Kidney epithelial cell (primary cell): ENCODE measurements at regions not wholly inside any gene's neighbourhood (a gene's known extent, or its start where the extent isn't known, plus 50 kb on each side); places are given as distances from the start of the nearest gene placed in this dataset.

Experiments used
- DNase-seq: peaks from one replicate; pipeline ENCODE4 v3.0.0-alpha.2; 2010; ENCODE audit warnings: low read depth
- H3K27me3 ChIP-seq: 2 replicates; pipeline ENCODE4 v1.6.0; 2011; ENCODE audit warnings: low read length; ENCODE audit not compliant: control insufficient read depth, insufficient read depth
- H3K36me3 ChIP-seq: 2 replicates; pipeline ENCODE4 v1.5.1; 2011; ENCODE audit warnings: low read length; ENCODE audit not compliant: control insufficient read depth, insufficient read depth
- H3K4me3 ChIP-seq: 2 replicates; pipeline ENCODE4 v1.5.1; 2011; ENCODE audit warnings: low read depth, mild to moderate bottlenecking, control low read depth, low read length
- TF ChIP-seq, protein P1 (sequence below): IDR thresholded peaks from 2 replicates; pipeline ENCODE4 v1.5.1; 2011; ENCODE audit warnings: mild to moderate bottlenecking, moderate library complexity, low read length, control low read depth, inconsistent platforms; ENCODE audit not compliant: insufficient read depth, poor library complexity, severe bottlenecking

DNA sequence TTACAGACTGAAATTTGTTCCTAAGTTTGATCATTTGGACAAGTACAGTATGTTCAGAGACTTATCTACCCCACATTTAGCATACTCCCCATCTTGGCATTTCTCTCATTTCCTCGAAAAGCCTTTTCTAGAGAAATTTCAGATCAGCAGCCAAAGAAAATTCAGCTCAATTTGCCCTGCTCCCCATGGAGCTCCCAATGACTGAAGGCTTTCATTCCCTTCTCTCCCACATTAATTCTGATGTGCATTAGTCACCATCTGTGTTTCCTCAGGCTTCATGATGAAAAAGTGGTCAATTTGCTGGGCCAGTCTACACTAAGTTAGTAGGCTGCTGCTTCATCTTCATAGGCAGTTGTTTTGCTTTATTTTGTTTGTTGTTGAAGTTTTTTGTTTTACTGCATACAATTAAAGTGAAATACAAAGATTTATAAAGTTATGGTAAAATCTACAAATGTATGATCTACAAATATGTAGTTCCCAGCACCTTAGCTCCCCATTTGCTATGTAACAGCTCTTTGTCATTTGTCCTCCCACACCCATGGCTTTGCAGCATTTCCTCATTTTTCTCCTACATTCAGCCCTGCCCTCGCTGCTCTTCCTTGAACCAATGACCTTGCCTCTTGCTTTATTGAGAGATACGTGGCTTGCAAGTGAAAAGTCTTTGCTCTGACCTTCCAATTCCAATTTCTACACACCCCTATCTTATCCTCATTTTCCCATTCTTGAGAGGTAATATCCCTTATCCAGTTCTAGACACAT, 193.9 kb downstream of the ANAPC10 start:
- TF ChIP-seq, protein P1, sequence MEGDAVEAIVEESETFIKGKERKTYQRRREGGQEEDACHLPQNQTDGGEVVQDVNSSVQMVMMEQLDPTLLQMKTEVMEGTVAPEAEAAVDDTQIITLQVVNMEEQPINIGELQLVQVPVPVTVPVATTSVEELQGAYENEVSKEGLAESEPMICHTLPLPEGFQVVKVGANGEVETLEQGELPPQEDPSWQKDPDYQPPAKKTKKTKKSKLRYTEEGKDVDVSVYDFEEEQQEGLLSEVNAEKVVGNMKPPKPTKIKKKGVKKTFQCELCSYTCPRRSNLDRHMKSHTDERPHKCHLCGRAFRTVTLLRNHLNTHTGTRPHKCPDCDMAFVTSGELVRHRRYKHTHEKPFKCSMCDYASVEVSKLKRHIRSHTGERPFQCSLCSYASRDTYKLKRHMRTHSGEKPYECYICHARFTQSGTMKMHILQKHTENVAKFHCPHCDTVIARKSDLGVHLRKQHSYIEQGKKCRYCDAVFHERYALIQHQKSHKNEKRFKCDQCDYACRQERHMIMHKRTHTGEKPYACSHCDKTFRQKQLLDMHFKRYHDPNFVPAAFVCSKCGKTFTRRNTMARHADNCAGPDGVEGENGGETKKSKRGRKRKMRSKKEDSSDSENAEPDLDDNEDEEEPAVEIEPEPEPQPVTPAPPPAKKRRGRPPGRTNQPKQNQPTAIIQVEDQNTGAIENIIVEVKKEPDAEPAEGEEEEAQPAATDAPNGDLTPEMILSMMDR: no peak
- DNase-seq: no peak
- no peaks in the 10 kb centered on the region for H3K27me3 ChIP-seq

DNA sequence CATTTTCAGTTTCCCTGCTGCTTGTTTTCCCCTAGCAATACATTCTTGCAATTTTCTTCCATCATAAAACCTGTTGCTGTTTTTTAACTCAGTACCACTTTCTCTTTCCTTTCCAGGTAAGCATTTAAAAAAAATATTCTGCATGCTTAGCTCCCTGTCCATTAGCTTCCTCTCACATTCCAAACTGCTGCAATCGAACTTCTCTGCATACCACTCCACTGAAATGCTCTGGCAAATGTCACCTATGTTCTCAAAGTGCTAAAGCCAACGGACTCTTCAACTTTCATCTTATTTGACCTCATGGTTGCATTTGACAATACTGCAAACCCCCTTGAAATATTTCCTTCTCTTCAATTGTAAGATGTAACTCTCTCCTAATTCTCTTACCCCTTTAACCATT, 192.7 kb downstream of the ANAPC10 start:
- TF ChIP-seq, protein P1: no peak
- DNase-seq: no peak
- Histone ChIP-seq H3K36me3 (no peaks in the 10 kb centered on the region), H3K4me3 (no peak overlapping the region), H3K27me3 (no peaks in the 10 kb centered on the region)

More for the DNA sequence above, 193.9 kb downstream of the ANAPC10 start:
- H3K36me3 ChIP-seq: no peaks in the 10 kb centered on the region
- H3K4me3 ChIP-seq: no peak overlapping the region

DNA sequence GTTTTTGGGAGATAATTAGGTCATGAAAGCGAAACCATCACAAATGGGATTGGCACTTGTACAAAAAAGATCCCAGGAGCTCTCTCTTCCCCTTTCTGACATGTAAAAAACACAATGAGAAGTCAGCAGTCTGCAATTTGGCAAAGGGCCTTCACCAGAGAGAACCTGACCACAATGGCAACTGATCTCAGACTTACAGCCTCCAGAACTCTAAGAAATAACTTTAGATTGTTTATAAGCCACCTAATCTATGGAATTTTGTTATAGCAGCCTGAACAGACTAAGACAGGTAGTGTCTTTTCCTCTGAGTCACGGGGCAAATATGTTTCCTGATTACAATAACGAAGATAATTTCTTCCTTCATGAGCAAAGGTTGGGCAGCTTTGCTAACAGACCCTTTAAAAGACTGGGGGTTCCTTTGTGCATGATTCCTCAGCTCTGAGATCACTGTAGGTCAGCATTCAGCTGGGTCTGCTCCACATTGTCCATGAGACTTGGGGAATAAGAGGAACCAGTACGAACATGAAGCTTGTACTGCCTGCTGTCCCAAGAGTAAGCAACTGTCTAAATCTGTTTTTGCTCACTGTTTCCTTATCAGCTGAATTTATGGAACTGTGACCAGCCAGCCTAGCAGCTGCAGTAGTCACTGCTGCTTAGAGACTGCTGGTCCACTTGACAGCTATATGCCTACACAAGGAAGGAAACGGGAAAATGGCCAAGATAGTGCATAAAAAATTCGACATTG, 191.6 kb downstream of the ANAPC10 start:
- no peaks in the 10 kb centered on the region for H3K27me3 ChIP-seq
- TF ChIP-seq, protein P1: no peak
- H3K4me3 ChIP-seq: no peak overlapping the region
- H3K36me3 ChIP-seq: no peaks in the 10 kb centered on the region
- no peak for DNase-seq

DNA sequence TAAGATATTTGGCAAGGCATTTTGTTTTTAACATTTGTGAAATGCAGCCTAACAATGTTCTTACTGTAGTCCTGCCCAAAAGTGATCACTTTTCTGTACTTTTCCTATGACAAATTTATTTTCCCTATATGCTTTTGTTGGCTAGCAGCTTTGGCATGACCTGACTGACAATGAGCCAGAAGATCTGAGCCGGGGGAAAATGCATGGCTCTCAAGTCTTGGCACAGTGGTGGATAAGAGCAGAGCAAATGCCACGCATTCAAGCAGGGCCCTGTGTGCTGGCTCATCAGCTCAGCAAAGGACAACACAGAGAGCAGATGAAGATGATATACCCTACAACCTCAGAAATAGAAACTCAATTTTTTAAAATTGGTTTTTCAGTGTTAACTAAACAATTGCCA, 187.3 kb downstream of the ANAPC10 start:
- Histone ChIP-seq H3K27me3 (no peaks in the 10 kb centered on the region), H3K36me3 (no peaks in the 10 kb centered on the region), H3K4me3 (no peak overlapping the region)
- TF ChIP-seq, protein P1: no peak
- DNase-seq: no peak
